ENCODE measurements at regions not wholly inside any gene's neighbourhood (a gene's known extent, or its start where the extent isn't known, plus 50 kb on each side); places are given as distances from the start of the nearest gene placed in this dataset.

GRCh38 chr11:70654016-70654415, 255.7 kb downstream of the CTTN start:
- no peak for TF ChIP-seq CTCF (IDR thresholded peaks at IDR 0.05)
- ATAC-seq (no peak), DNase-seq (no peak)
- no peaks in the 10 kb centered on the region for H3K9me3 ChIP-seq
- H3K36me3 ChIP-seq, result no peaks in the 10 kb centered on the region
- H3K27me3 ChIP-seq (ENCODE audit: low read depth), result no peaks in the 10 kb centered on the region
- intact Hi-C loops (cut with DNase I), result no loop called here
- no peaks in the 10 kb centered on the region for H3K4me1 ChIP-seq
- no peak overlapping the region for H3K4me3 ChIP-seq
- no peak overlapping the region for H3K27ac ChIP-seq

DNA sequence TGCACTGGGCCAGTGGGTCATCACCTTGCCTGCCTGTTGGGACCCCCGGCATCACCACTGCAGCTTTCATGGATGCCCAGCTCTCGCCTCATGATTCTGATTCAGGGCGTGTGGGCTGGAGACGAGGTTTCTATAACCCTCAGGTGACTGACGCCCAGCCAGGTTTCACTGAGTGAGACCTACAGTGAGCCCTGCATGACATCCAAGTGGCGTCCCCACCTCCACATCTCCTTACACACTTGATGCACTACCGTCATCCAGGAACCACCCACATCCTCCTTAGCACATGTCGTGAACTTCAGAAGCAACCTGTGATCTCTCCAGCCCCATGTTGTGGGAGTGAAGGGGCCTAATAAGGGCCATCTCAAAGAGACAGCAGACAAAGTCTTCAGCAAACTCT, 257.5 kb downstream of the CTTN start:
- H3K27me3 ChIP-seq (ENCODE audit: low read depth), result peaks cover 2% of the 10 kb centered on the region
- no peaks in the 10 kb centered on the region for H3K36me3 ChIP-seq
- no peak overlapping the region for H3K4me3 ChIP-seq
- H3K27ac ChIP-seq, result no peak overlapping the region
- no peak for TF ChIP-seq CTCF (IDR thresholded peaks at IDR 0.05)
- no peaks in the 10 kb centered on the region for H3K9me3 ChIP-seq
- ATAC-seq, result no peak
- DNase-seq, result no peak
- no peaks in the 10 kb centered on the region for H3K4me1 ChIP-seq
- intact Hi-C loops (cut with DNase I), result no loop called here

DNA sequence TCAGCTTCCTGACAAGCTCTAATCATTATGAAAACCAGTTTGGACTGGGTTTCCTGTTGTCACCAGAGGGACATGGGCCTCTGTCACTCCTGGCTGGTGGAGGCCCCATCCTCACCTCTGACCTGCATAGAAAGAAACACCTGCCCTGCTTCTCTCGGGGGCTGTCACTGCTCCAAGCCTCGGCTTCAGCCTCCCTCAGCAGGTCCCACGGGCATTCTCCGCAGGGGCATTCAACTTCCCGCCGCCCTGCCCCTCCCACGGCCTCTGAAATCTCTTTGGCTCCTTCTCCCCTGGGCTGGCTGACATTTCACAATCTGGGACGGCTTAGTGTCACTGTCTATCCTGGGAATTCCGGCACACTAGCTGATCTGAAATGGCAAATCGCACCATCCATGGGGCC, 257.9 kb downstream of the CTTN start:
- no peaks in the 10 kb centered on the region for H3K4me1 ChIP-seq
- peaks cover 6% of the 10 kb centered on the region for H3K27me3 ChIP-seq (ENCODE audit: low read depth)
- ATAC-seq, result no peak
- no peak overlapping the region for H3K27ac ChIP-seq
- DNase-seq, result no peak
- no peak for TF ChIP-seq CTCF (IDR thresholded peaks at IDR 0.05)
- no peaks in the 10 kb centered on the region for H3K36me3 ChIP-seq
- H3K4me3 ChIP-seq, result no peak overlapping the region
- no peaks in the 10 kb centered on the region for H3K9me3 ChIP-seq
- intact Hi-C loops (cut with DNase I), result no loop called here

GRCh38 chr11:70660059-70660888, 261.9 kb downstream of the CTTN start:
- Histone ChIP-seq H3K9me3 (no peaks in the 10 kb centered on the region), H3K36me3 (no peaks in the 10 kb centered on the region), H3K4me1 (no peaks in the 10 kb centered on the region), H3K27ac (no peak overlapping the region), H3K4me3 (no peak overlapping the region), H3K27me3 (ENCODE audit: low read depth) (peaks cover 37% of the 10 kb centered on the region)
- ATAC-seq (no peak), DNase-seq (no peak)
- TF ChIP-seq CTCF (IDR thresholded peaks at IDR 0.05), result no peak
- intact Hi-C loops (cut with DNase I), result no loop called here

GRCh38 chr11:70660889-70661197, 262.5 kb downstream of the CTTN start:
- no peak for ATAC-seq
- intact Hi-C loops (cut with DNase I), result no loop called here

More at GRCh38 chr11:70660889-70661197, 262.5 kb downstream of the CTTN start:
- Histone ChIP-seq H3K4me3 (no peak overlapping the region), H3K4me1 (no peaks in the 10 kb centered on the region), H3K27me3 (ENCODE audit: low read depth) (peaks cover 39% of the 10 kb centered on the region), H3K9me3 (no peaks in the 10 kb centered on the region), H3K36me3 (no peaks in the 10 kb centered on the region), H3K27ac (no peak overlapping the region)
- no peak for TF ChIP-seq CTCF (IDR thresholded peaks at IDR 0.05)
- DNase-seq, result no peak

All from lower lobe of right lung (tissue), 2 donors.